Fibroblast of lung (primary cell): ENCODE measurements at regions not wholly inside any gene's neighbourhood (a gene's known extent, or its start where the extent isn't known, plus 50 kb on each side); places are given as distances from the start of the nearest gene placed in this dataset.

ENCODE experiments used
- EZH2 ChIP-seq: IDR thresholded peaks from 2 replicates; pipeline ENCODE4 v1.5.1; 2012; ENCODE audit warnings: low read length, control low read depth, mild to moderate bottlenecking; ENCODE audit errors: missing control alignments
- TF ChIP-seq, protein P1 (sequence below), 2 donors: IDR thresholded peaks in 1 of 2; conservative IDR thresholded peaks in 1 of 2; 1 replicate in 1 of 2; 2 replicates in 1 of 2; pipeline ENCODE4 v1.5.1; 2011 to 2012; ENCODE audit warnings: low read length in 2 of 2, control low read depth in 1 of 2, inconsistent platforms in 1 of 2, low read depth in 1 of 2, mild to moderate bottlenecking in 1 of 2

DNA sequence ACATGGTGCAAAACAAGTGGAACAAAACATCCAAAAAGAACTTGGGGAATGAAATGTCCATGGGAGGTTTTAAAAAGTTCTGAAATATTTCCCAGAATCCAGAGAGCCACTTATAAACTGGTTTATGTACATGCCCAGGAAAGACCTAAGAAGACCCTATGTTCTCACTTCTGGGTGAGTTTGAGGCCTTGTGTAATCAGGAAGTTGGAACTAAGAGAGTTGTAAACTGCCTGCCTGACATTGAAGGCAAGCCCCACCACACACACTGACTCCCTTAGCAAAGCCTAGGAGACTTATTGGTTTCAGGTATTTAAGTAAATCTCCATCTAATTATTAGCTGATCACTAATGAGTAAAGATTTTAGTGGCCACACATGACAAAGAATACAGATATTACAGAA is 142.5 kb downstream of the LRIG3 start:
- TF ChIP-seq, protein P1, sequence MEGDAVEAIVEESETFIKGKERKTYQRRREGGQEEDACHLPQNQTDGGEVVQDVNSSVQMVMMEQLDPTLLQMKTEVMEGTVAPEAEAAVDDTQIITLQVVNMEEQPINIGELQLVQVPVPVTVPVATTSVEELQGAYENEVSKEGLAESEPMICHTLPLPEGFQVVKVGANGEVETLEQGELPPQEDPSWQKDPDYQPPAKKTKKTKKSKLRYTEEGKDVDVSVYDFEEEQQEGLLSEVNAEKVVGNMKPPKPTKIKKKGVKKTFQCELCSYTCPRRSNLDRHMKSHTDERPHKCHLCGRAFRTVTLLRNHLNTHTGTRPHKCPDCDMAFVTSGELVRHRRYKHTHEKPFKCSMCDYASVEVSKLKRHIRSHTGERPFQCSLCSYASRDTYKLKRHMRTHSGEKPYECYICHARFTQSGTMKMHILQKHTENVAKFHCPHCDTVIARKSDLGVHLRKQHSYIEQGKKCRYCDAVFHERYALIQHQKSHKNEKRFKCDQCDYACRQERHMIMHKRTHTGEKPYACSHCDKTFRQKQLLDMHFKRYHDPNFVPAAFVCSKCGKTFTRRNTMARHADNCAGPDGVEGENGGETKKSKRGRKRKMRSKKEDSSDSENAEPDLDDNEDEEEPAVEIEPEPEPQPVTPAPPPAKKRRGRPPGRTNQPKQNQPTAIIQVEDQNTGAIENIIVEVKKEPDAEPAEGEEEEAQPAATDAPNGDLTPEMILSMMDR (conservative IDR thresholded peaks at IDR 0.05 in 1 of 2, IDR thresholded peaks at IDR 0.05 in 1 of 2; ENCODE audit: low read depth in 1 of 2, low read length in 2 of 2): no peak
- no peak for TF ChIP-seq EZH2
